ENCODE measurements at regions not wholly inside any gene's neighbourhood (a gene's known extent, or its start where the extent isn't known, plus 50 kb on each side); places are given as distances from the start of the nearest gene placed in this dataset.

DNA sequence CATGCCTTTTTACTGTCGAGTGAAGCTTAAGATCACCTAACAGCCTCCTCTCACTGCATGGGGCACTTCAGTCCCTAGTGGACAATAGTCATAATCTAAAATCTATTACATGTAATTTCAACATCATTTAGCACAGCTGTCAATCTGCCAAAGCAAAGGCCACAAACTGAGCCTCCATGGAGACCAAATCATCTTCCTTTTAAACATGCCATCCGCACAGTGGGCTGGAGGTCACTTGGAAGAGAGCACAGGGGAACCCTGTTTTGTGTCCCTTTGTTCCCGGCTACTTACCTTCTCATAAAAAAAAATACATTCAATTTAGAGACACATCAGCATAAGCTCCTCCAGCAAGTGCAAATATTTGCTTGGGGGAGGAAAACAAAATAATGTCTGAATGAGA is 167.3 kb downstream of the SQOR start:
- TF ChIP-seq ESRRA (CRISPR knock-in tag; IDR thresholded peaks at IDR 0.05; ENCODE audit: borderline replicate concordance) = no peak
- TF ChIP-seq, protein P1, sequence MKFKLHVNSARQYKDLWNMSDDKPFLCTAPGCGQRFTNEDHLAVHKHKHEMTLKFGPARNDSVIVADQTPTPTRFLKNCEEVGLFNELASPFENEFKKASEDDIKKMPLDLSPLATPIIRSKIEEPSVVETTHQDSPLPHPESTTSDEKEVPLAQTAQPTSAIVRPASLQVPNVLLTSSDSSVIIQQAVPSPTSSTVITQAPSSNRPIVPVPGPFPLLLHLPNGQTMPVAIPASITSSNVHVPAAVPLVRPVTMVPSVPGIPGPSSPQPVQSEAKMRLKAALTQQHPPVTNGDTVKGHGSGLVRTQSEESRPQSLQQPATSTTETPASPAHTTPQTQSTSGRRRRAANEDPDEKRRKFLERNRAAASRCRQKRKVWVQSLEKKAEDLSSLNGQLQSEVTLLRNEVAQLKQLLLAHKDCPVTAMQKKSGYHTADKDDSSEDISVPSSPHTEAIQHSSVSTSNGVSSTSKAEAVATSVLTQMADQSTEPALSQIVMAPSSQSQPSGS (CRISPR knock-in tag; IDR thresholded peaks at IDR 0.05; ENCODE audit: borderline replicate concordance, low read depth) = no peak
- TF ChIP-seq, protein P2, sequence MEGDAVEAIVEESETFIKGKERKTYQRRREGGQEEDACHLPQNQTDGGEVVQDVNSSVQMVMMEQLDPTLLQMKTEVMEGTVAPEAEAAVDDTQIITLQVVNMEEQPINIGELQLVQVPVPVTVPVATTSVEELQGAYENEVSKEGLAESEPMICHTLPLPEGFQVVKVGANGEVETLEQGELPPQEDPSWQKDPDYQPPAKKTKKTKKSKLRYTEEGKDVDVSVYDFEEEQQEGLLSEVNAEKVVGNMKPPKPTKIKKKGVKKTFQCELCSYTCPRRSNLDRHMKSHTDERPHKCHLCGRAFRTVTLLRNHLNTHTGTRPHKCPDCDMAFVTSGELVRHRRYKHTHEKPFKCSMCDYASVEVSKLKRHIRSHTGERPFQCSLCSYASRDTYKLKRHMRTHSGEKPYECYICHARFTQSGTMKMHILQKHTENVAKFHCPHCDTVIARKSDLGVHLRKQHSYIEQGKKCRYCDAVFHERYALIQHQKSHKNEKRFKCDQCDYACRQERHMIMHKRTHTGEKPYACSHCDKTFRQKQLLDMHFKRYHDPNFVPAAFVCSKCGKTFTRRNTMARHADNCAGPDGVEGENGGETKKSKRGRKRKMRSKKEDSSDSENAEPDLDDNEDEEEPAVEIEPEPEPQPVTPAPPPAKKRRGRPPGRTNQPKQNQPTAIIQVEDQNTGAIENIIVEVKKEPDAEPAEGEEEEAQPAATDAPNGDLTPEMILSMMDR (IDR thresholded peaks at IDR 0.05) = no peak
- no peak for TF ChIP-seq FOXP1 (CRISPR knock-in tag; IDR thresholded peaks at IDR 0.05; ENCODE audit: borderline replicate concordance)
- TF ChIP-seq ZNF232 (CRISPR knock-in tag; IDR thresholded peaks at IDR 0.05) = no peak
- no peak for TF ChIP-seq CBFB (CRISPR knock-in tag; IDR thresholded peaks at IDR 0.05; ENCODE audit: low read depth)
- TF ChIP-seq FOXK1 (CRISPR knock-in tag; IDR thresholded peaks at IDR 0.05) = no peak
- TF ChIP-seq, protein P3, sequence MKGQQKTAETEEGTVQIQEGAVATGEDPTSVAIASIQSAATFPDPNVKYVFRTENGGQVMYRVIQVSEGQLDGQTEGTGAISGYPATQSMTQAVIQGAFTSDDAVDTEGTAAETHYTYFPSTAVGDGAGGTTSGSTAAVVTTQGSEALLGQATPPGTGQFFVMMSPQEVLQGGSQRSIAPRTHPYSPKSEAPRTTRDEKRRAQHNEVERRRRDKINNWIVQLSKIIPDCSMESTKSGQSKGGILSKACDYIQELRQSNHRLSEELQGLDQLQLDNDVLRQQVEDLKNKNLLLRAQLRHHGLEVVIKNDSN (CRISPR knock-in tag; IDR thresholded peaks at IDR 0.05) = no peak
- no peak for TF ChIP-seq TCF7 (CRISPR knock-in tag; IDR thresholded peaks at IDR 0.05; ENCODE audit: low read depth)
- TF ChIP-seq ZNF138 (CRISPR knock-in tag; conservative IDR thresholded peaks at IDR 0.05) = no peak
- TF ChIP-seq, protein P4, sequence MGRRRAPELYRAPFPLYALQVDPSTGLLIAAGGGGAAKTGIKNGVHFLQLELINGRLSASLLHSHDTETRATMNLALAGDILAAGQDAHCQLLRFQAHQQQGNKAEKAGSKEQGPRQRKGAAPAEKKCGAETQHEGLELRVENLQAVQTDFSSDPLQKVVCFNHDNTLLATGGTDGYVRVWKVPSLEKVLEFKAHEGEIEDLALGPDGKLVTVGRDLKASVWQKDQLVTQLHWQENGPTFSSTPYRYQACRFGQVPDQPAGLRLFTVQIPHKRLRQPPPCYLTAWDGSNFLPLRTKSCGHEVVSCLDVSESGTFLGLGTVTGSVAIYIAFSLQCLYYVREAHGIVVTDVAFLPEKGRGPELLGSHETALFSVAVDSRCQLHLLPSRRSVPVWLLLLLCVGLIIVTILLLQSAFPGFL (CRISPR knock-in tag; IDR thresholded peaks at IDR 0.05; ENCODE audit: borderline replicate concordance) = no peak

Data from WTC11 (cell line).